ENCODE measurements at regions not wholly inside any gene's neighbourhood (a gene's known extent, or its start where the extent isn't known, plus 50 kb on each side); places are given as distances from the start of the nearest gene placed in this dataset.

DNA sequence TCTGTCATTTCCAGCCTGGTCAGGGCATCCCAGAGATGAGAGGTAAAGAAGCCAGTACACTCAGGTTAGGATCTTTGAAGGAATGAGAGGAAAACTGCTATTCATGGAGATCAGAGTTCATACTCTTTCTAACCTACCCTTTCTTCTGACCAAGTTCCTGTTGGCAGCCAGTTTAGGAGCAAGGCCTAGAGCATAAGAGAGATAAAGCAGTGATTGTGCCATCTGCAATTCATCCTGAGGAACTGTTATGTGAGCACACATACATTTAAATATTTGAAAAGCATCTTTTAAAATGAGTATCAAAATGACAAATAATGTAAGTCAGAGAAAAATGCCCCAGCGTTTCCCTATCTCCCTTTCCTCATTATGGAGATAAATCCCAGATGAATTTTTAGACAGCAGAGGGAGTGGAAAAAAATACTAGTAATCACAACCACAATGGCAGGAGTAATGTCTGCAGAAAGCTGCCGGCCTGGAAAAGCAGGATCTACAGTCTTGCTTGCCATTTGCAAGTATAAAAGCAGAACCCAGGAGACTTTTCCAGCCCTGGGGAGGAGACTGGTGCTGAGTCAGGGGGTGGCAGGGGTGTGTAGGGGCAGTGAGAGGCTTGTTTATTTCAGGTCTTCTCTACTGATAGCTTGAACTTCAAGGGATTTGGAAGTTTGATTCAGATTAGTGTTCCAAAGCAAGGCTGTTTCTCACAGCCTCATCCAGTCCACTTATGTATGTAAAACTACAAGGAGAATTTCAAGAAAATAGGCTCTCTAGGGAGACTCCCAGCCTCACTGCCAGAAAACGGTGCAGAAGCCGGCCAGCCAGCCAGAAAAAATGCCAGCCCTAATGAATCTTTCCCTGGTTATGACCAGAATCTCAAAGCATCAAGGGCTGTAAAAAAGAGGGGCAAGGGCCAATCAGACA lies 1052.4 kb downstream of the TUSC7 start:
- Mint-ChIP-seq H3K9me3 (peaks cover 5% of the 10 kb centered on the region), H3K36me3 (no peaks in the 10 kb centered on the region), H3K4me3 (no peak overlapping the region), H3K4me1 (no peaks in the 10 kb centered on the region), H3K27ac (no peak overlapping the region)
- ATAC-seq: no peak
- no peak for DNase-seq (ENCODE audit: low spot score in 2 of 2)

DNA sequence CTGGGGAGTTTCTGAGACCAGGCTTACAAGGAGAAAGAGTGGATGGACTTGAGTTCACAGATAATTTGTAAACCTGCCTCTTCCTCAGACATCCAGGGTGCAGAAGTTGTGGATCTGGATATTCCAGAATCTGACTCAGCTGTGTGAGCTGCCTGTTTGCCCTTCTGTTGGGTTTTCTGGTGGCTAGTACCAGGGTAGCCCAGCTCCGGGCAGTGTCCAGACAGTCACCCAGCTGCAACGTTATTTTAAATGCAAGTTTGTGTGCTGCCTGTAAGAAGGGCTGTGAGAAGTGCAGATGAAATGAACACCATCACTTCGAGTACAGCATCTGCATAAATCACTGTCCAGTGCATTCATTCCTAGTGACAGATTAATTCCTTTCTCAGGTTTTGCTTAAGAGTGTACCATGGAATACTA lies 1053.0 kb downstream of the TUSC7 start:
- no peak overlapping the region for H3K27ac Mint-ChIP-seq

GRCh38 chr3:117763561-117763960 lies 1054.0 kb downstream of the TUSC7 start:
- no peaks in the 10 kb centered on the region for H3K4me1 Mint-ChIP-seq
- H3K4me3 Mint-ChIP-seq: no peak overlapping the region
- no peaks in the 10 kb centered on the region for H3K36me3 Mint-ChIP-seq
- no peak overlapping the region for H3K27ac Mint-ChIP-seq
- H3K9me3 Mint-ChIP-seq: peaks cover 2% of the 10 kb centered on the region
- no peak for ATAC-seq
- no peak for DNase-seq (ENCODE audit: low spot score in 2 of 2)

More for the DNA sequence above, 1053.0 kb downstream of the TUSC7 start:
- no peaks in the 10 kb centered on the region for H3K4me1 Mint-ChIP-seq
- peaks cover 5% of the 10 kb centered on the region for H3K9me3 Mint-ChIP-seq
- no peak overlapping the region for H3K4me3 Mint-ChIP-seq
- ATAC-seq (no peak), DNase-seq (ENCODE audit: low spot score in 2 of 2) (no peak)
- H3K36me3 Mint-ChIP-seq: no peaks in the 10 kb centered on the region

- no peaks in the 10 kb centered on the region for H3K36me3 Mint-ChIP-seq
- ATAC-seq: no peak
- no peaks in the 10 kb centered on the region for H3K4me1 Mint-ChIP-seq
- no peak for DNase-seq (ENCODE audit: low spot score in 2 of 2)
- H3K9me3 Mint-ChIP-seq: peaks cover 7% of the 10 kb centered on the region
- H3K27ac Mint-ChIP-seq: no peak overlapping the region
- H3K4me3 Mint-ChIP-seq: no peak overlapping the region
Measured at GRCh38 chr3:117768581-117768980, 1059.0 kb downstream of the TUSC7 start.

DNA sequence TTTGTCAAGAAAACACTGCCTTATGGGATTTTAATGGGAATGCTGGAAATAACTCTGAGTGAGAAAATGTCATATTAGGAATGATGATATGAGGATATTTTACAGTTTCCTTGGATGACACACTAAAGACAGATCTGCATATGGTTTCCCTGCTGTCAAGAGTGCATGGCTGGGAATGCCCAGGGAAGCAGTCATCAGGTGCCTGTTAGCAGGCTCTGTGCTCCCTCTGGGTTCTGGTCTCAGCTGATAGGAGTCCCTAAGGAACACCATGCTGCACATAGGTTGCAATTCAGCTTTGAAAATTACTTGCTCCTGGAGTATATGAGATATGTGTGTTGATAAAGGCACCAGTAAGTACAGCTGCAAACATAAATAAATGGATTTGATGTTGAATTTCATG lies 1064.6 kb downstream of the TUSC7 start:
- no peak overlapping the region for H3K27ac Mint-ChIP-seq
- H3K9me3 Mint-ChIP-seq: peaks cover 15% of the 10 kb centered on the region
- DNase-seq (ENCODE audit: low spot score in 2 of 2) (no peak), ATAC-seq (no peak)
- no peaks in the 10 kb centered on the region for H3K4me1 Mint-ChIP-seq
- no peaks in the 10 kb centered on the region for H3K36me3 Mint-ChIP-seq
- no peak overlapping the region for H3K4me3 Mint-ChIP-seq

- H3K36me3 Mint-ChIP-seq: no peaks in the 10 kb centered on the region
- no peak for ATAC-seq
- no peak overlapping the region for H3K27ac Mint-ChIP-seq
- H3K4me1 Mint-ChIP-seq: no peaks in the 10 kb centered on the region
- DNase-seq (ENCODE audit: low spot score in 2 of 2): no peak
- peaks cover 13% of the 10 kb centered on the region for H3K9me3 Mint-ChIP-seq
- no peak overlapping the region for H3K4me3 Mint-ChIP-seq
Measured at GRCh38 chr3:117786349-117786748, 1076.8 kb downstream of the TUSC7 start.

DNA sequence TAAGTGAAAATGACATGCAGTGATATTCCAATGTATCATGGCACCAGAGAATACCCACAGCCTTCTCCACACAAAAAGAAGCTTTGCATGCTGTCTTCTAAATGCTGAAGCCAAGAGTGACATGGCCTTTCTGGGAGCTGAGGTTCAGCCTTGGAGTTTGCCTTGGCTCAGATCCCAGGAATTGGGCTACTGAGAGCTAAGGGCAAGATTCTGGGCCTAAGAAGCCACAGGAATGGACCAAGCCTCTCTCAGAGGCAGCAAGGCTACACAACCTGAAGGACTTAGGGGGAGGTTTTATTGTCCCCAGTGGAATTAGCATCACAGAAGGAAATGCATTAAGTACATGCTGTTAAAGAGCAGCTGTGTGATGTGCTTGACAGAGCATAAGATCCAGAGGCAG lies 1078.5 kb downstream of the TUSC7 start:
- no peak for ATAC-seq
- Mint-ChIP-seq H3K27ac (no peak overlapping the region), H3K4me1 (no peaks in the 10 kb centered on the region), H3K36me3 (no peaks in the 10 kb centered on the region), H3K4me3 (no peak overlapping the region), H3K9me3 (peaks cover 13% of the 10 kb centered on the region)
- DNase-seq (ENCODE audit: low spot score in 2 of 2): no peak

- Mint-ChIP-seq H3K27ac (no peak overlapping the region), H3K4me3 (no peak overlapping the region), H3K9me3 (peaks cover 13% of the 10 kb centered on the region), H3K4me1 (no peaks in the 10 kb centered on the region), H3K36me3 (no peaks in the 10 kb centered on the region)
- DNase-seq (ENCODE audit: low spot score in 2 of 2): no peak
- no peak for ATAC-seq
Measured at GRCh38 chr3:117788506-117788905, 1078.9 kb downstream of the TUSC7 start.

DNA sequence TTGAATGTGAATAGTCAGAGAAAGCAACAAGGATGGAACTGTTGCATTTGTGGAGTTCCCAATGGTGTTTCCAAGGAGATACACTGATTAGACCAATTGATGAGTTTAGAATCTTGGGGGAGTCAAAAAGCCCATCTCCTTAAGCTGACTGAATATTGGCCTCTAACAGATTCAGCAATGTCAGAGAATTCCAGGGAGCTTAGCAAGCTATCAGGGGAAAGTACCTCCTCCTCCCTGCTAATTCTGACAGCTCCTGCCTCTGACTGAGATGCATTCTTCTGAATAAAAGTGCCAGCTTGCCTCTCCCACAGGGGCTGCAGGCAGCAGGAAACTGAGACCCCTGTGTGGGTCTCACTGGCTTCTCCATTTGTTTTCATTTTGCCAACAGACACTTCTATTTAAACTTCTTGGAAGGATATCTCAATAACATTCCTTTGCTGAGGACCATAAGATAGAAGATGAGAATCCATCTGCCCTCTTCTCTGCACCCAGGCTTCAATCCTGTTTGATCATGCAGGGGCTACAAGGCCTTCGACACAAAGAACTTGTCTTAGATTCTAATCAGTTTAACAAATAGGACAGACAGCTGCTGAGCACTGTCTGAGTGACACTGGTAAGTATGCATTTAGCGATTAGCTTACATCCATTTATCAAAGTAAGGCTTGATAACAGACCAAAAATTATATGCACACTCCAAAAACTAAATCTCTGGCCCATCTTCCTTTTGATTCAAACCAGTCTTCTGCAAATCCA lies 1080.8 kb downstream of the TUSC7 start:
- Mint-ChIP-seq H3K27ac (no peak overlapping the region), H3K36me3 (no peaks in the 10 kb centered on the region), H3K9me3 (peaks cover 11% of the 10 kb centered on the region), H3K4me3 (no peak overlapping the region), H3K4me1 (no peaks in the 10 kb centered on the region)
- no peak for ATAC-seq
- DNase-seq (ENCODE audit: low spot score in 2 of 2): no peak

DNA sequence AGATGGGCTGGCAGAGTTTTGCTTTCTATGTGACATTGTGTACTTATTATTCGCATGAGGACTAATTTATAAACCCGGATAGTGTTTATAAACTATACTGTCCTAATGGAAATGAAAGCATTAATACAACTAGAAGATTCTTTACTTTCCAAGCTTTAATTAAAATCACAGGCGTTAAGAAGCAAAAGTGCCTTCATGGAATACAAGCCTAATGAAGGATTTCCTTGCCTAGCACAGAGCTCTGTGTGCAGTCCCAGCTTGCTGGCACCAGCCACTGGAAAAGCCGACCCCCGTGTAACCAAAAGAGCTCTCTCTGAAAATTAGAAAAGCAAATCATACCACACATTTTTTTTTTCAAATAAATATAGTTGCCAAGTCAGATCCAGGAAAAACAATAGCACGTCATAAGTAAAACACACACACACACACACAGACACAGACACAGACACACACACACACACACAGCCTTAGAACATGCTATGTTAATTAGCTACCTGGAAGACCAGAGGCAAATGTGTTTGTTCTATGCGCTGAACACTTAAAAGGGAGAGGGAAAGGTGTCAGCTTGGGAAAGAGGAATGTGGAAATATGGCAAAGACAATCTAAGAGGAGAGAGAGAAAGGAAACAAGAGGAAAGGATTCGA lies 1084.2 kb downstream of the TUSC7 start:
- H3K4me3 Mint-ChIP-seq: no peak overlapping the region
- DNase-seq (ENCODE audit: low spot score in 2 of 2) (no peak), ATAC-seq (no peak)
- peaks cover 8% of the 10 kb centered on the region for H3K9me3 Mint-ChIP-seq
- H3K27ac Mint-ChIP-seq: no peak overlapping the region
- no peaks in the 10 kb centered on the region for H3K4me1 Mint-ChIP-seq
- no peaks in the 10 kb centered on the region for H3K36me3 Mint-ChIP-seq

- H3K36me3 Mint-ChIP-seq: no peaks in the 10 kb centered on the region
- no peak for ATAC-seq
- no peak overlapping the region for H3K4me3 Mint-ChIP-seq
Measured at GRCh38 chr3:117798221-117798620, 1088.6 kb downstream of the TUSC7 start.

GRCh38 chr3:117798687-117799386 lies 1089.3 kb downstream of the TUSC7 start:
- ATAC-seq: no peak
- no peak overlapping the region for H3K27ac Mint-ChIP-seq
- H3K9me3 Mint-ChIP-seq: peaks cover 12% of the 10 kb centered on the region
- no peaks in the 10 kb centered on the region for H3K4me1 Mint-ChIP-seq
- no peak for DNase-seq (ENCODE audit: low spot score in 2 of 2)
- no peaks in the 10 kb centered on the region for H3K36me3 Mint-ChIP-seq
- no peak overlapping the region for H3K4me3 Mint-ChIP-seq

More at GRCh38 chr3:117798221-117798620, 1088.6 kb downstream of the TUSC7 start:
- H3K27ac Mint-ChIP-seq: no peak overlapping the region
- DNase-seq (ENCODE audit: low spot score in 2 of 2): no peak
- peaks cover 13% of the 10 kb centered on the region for H3K9me3 Mint-ChIP-seq
- no peaks in the 10 kb centered on the region for H3K4me1 Mint-ChIP-seq

DNA sequence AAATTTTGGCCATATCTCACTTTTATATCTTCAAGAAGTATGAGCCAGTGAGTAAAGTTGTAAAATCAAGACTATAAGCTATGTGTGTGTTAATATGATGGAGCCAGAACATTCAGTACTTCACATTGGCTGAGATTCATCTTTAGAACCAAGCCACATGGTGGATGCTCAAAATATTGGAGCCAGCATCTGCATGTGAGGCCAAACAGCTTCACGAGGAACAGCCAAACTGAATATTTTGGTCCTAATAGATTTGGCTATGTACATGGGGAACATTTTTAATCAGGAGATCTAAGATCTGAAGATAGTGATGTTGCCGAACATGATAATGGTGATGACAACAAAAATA lies 1089.8 kb downstream of the TUSC7 start:
- Mint-ChIP-seq H3K4me1 (no peaks in the 10 kb centered on the region), H3K36me3 (no peaks in the 10 kb centered on the region), H3K27ac (no peak overlapping the region), H3K9me3 (peaks cover 10% of the 10 kb centered on the region), H3K4me3 (no peak overlapping the region)
- no peak for ATAC-seq
- no peak for DNase-seq (ENCODE audit: low spot score in 2 of 2)

GRCh38 chr3:117801912-117802239 lies 1092.3 kb downstream of the TUSC7 start:
- no peak for DNase-seq (ENCODE audit: low spot score in 2 of 2)
- ATAC-seq: no peak
- Mint-ChIP-seq H3K4me1 (no peaks in the 10 kb centered on the region), H3K27ac (no peak overlapping the region), H3K4me3 (no peak overlapping the region), H3K9me3 (peaks cover 15% of the 10 kb centered on the region), H3K36me3 (no peaks in the 10 kb centered on the region)

All from stimulated activated effector memory CD8-positive, alpha-beta T cell treated with anti-CD3 and anti-CD28 coated beads, Interleukin-12 subunit alpha, Interleukin-12 subunit beta, amount 100 ng/mL, for 72 hours (primary cell).